WTC11 (cell line): ENCODE measurements at regions not wholly inside any gene's neighbourhood (a gene's known extent, or its start where the extent isn't known, plus 50 kb on each side); places are given as distances from the start of the nearest gene placed in this dataset.

Source experiments
- CBFB ChIP-seq: sonication (generic); formaldehyde crosslinking; IDR thresholded peaks from 2 replicates; pipeline ENCODE4 v1.8.1; 2022; ENCODE audit warnings: mild to moderate bottlenecking, low read depth, missing genetic modification reagents
- CREB1 ChIP-seq: sonication (generic); formaldehyde crosslinking; IDR thresholded peaks from 2 replicates; pipeline ENCODE4 v1.8.0; 2023; ENCODE audit warnings: mild to moderate bottlenecking, missing genetic modification reagents
- FOXP1 ChIP-seq: sonication (generic); formaldehyde crosslinking; IDR thresholded peaks from 2 replicates; pipeline ENCODE4 v1.8.0; 2022; ENCODE audit warnings: missing genetic modification reagents, mild to moderate bottlenecking, moderate library complexity, borderline replicate concordance
- NFYB ChIP-seq: sonication (generic); formaldehyde crosslinking; conservative IDR thresholded peaks from 2 replicates; pipeline ENCODE4 v1.8.0; 2022; ENCODE audit warnings: low read depth, missing genetic modification reagents
- NR3C1 ChIP-seq: sonication (generic); formaldehyde crosslinking; conservative IDR thresholded peaks from 2 replicates; pipeline ENCODE4 v1.8.1; 2023; ENCODE audit warnings: low read depth, mild to moderate bottlenecking, missing genetic modification reagents
- TCF7 ChIP-seq: sonication (generic); formaldehyde crosslinking; IDR thresholded peaks from 2 replicates; pipeline ENCODE4 v1.8.0; 2022; ENCODE audit warnings: mild to moderate bottlenecking, low read depth, missing genetic modification reagents, moderate library complexity
- ZBTB21 ChIP-seq: sonication (generic); formaldehyde crosslinking; IDR thresholded peaks from 2 replicates; pipeline ENCODE4 v1.8.1; 2023; ENCODE audit warnings: mild to moderate bottlenecking, missing genetic modification reagents, borderline replicate concordance
- ZNF232 ChIP-seq: sonication (generic); formaldehyde crosslinking; IDR thresholded peaks from 2 replicates; pipeline ENCODE4 v1.8.0; 2022; ENCODE audit warnings: mild to moderate bottlenecking, missing genetic modification reagents
- ZNF423 ChIP-seq: fragments of 250-450 bp; sonication (Bioruptor Pico); IDR thresholded peaks from 2 replicates; pipeline ENCODE4 v2.1.2; 2022; ENCODE audit warnings: mild to moderate bottlenecking, moderate library complexity
- TF ChIP-seq, protein P1 (sequence below): fragments of 200-600 bp; IDR thresholded peaks from 2 replicates; pipeline ENCODE4 v1.8.0; 2022; ENCODE audit warnings: antibody characterized with exemption
- TF ChIP-seq, protein P2 (sequence below): sonication (generic); formaldehyde crosslinking; IDR thresholded peaks from 2 replicates; pipeline ENCODE4 v1.8.1; 2022; ENCODE audit warnings: low read depth, missing genetic modification reagents, borderline replicate concordance
- TF ChIP-seq, protein P3 (sequence below): sonication (generic); formaldehyde crosslinking; conservative IDR thresholded peaks from 2 replicates; pipeline ENCODE4 v1.8.1; 2022; ENCODE audit warnings: mild to moderate bottlenecking, missing genetic modification reagents

DNA sequence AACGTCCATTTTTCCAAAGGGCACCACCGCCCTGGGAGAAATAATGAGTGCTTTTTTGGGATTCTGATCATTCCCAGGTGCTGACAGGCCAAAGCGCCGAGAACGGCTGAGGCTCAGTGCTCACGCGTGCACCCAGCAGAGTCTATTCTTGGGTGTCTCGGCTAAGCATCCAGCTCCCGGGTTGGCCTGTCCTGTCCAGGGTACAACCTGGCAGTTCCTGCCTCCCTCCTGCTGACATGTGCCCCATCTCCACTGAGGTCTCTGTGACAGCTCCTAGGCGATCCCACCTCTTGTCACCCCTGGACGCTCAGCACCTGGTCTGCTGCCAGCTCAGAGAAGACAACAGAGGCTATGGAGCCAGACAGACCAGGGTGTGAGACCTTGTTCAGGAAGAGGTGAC is 684.5 kb downstream of the PTPRU start:
- TF ChIP-seq NR3C1 (CRISPR knock-in tag): no peak
- TF ChIP-seq, protein P1, sequence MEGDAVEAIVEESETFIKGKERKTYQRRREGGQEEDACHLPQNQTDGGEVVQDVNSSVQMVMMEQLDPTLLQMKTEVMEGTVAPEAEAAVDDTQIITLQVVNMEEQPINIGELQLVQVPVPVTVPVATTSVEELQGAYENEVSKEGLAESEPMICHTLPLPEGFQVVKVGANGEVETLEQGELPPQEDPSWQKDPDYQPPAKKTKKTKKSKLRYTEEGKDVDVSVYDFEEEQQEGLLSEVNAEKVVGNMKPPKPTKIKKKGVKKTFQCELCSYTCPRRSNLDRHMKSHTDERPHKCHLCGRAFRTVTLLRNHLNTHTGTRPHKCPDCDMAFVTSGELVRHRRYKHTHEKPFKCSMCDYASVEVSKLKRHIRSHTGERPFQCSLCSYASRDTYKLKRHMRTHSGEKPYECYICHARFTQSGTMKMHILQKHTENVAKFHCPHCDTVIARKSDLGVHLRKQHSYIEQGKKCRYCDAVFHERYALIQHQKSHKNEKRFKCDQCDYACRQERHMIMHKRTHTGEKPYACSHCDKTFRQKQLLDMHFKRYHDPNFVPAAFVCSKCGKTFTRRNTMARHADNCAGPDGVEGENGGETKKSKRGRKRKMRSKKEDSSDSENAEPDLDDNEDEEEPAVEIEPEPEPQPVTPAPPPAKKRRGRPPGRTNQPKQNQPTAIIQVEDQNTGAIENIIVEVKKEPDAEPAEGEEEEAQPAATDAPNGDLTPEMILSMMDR: no peak
- TF ChIP-seq FOXP1 (CRISPR knock-in tag): no peak
- no peak for TF ChIP-seq CREB1 (CRISPR knock-in tag)
- no peak for TF ChIP-seq NFYB (CRISPR knock-in tag)
- TF ChIP-seq, protein P2, sequence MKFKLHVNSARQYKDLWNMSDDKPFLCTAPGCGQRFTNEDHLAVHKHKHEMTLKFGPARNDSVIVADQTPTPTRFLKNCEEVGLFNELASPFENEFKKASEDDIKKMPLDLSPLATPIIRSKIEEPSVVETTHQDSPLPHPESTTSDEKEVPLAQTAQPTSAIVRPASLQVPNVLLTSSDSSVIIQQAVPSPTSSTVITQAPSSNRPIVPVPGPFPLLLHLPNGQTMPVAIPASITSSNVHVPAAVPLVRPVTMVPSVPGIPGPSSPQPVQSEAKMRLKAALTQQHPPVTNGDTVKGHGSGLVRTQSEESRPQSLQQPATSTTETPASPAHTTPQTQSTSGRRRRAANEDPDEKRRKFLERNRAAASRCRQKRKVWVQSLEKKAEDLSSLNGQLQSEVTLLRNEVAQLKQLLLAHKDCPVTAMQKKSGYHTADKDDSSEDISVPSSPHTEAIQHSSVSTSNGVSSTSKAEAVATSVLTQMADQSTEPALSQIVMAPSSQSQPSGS (CRISPR knock-in tag): no peak
- TF ChIP-seq CBFB: no peak
- TF ChIP-seq ZBTB21 (CRISPR knock-in tag): no peak
- no peak for TF ChIP-seq ZNF232 (CRISPR knock-in tag)
- no peak for TF ChIP-seq ZNF423
- no peak for TF ChIP-seq TCF7 (CRISPR knock-in tag)
- TF ChIP-seq, protein P3, sequence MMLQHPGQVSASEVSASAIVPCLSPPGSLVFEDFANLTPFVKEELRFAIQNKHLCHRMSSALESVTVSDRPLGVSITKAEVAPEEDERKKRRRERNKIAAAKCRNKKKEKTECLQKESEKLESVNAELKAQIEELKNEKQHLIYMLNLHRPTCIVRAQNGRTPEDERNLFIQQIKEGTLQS (CRISPR knock-in tag): no peak
